Upper lobe of left lung (tissue), 4 donors: ENCODE measurements at regions not wholly inside any gene's neighbourhood (a gene's known extent, or its start where the extent isn't known, plus 50 kb on each side); places are given as distances from the start of the nearest gene placed in this dataset.

Experiments
- EP300 ChIP-seq, 4 donors: sonication (generic); formaldehyde crosslinking; IDR thresholded peaks; one replicate each; pipeline ENCODE4 v1.5.1; 2017; ENCODE audit warnings: antibody characterized with exemption in 4 of 4, control low read depth in 2 of 4
- TF ChIP-seq, protein P1 (sequence below), 6 experiments: fragments of 450-650 bp in 4 of 6; fragments of 200-600 bp in 2 of 6; sonication (generic) in 2 of 6; IDR thresholded peaks; one replicate each; pipeline ENCODE4 v1.5.1; 2016 to 2019; ENCODE audit warnings: antibody characterized with exemption in 6 of 6

DNA sequence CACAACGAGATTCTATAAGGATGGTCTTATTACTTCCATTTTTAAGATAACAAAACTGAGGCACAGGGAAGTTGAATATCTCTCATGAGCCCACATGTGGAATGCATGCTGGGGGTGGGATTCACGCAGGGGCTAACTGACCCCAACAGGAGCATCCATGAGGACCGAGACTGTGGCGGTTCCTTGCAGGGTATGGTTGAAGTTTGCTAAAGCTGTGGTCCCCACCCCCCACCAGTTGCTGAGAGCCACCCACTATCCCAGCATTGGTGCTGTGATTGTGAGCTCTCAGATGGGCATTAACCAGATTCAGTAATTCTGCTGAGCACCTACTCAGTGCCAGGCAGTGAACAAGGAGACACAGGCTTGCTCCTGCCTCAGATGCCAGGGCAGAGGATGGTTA lies 116.0 kb upstream of the TEX51 start:
- no peak for TF ChIP-seq EP300 (IDR thresholded peaks at IDR 0.05)
- TF ChIP-seq, protein P1, sequence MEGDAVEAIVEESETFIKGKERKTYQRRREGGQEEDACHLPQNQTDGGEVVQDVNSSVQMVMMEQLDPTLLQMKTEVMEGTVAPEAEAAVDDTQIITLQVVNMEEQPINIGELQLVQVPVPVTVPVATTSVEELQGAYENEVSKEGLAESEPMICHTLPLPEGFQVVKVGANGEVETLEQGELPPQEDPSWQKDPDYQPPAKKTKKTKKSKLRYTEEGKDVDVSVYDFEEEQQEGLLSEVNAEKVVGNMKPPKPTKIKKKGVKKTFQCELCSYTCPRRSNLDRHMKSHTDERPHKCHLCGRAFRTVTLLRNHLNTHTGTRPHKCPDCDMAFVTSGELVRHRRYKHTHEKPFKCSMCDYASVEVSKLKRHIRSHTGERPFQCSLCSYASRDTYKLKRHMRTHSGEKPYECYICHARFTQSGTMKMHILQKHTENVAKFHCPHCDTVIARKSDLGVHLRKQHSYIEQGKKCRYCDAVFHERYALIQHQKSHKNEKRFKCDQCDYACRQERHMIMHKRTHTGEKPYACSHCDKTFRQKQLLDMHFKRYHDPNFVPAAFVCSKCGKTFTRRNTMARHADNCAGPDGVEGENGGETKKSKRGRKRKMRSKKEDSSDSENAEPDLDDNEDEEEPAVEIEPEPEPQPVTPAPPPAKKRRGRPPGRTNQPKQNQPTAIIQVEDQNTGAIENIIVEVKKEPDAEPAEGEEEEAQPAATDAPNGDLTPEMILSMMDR (IDR thresholded peaks at IDR 0.05): no peak
